Upper lobe of left lung (tissue), 4 donors: ENCODE measurements at regions not wholly inside any gene's neighbourhood (a gene's known extent, or its start where the extent isn't known, plus 50 kb on each side); places are given as distances from the start of the nearest gene placed in this dataset.

ENCODE experiments used
- CTCF ChIP-seq, 6 experiments: fragments of 450-650 bp in 4 of 6; fragments of 200-600 bp in 2 of 6; sonication (generic) in 2 of 6; IDR thresholded peaks; one replicate each; pipeline ENCODE4 v1.5.1; 2016 to 2019; ENCODE audit warnings: antibody characterized with exemption in 6 of 6
- EP300 ChIP-seq, 4 donors: sonication (generic); formaldehyde crosslinking; IDR thresholded peaks; one replicate each; pipeline ENCODE4 v1.5.1; 2017; ENCODE audit warnings: antibody characterized with exemption in 4 of 4, control low read depth in 2 of 4
- POLR2A ChIP-seq, 4 donors: fragments of 450-650 bp; IDR thresholded peaks; one replicate each; pipeline ENCODE4 v1.5.1; 2016 to 2017; ENCODE audit warnings: antibody characterized with exemption in 4 of 4, mild to moderate bottlenecking in 2 of 4
- POLR2AphosphoS5 ChIP-seq, 2 donors: sonication (generic); formaldehyde crosslinking; IDR thresholded peaks; one replicate each; pipeline ENCODE4 v1.5.1; 2017; ENCODE audit warnings: antibody characterized with exemption in 2 of 2

- no peak for TF ChIP-seq POLR2A (IDR thresholded peaks at IDR 0.05)
- TF ChIP-seq CTCF (IDR thresholded peaks at IDR 0.05), result no peak
- TF ChIP-seq POLR2AphosphoS5 (IDR thresholded peaks at IDR 0.05), result no peak
- TF ChIP-seq EP300 (IDR thresholded peaks at IDR 0.05), result no peak
Observed at GRCh38 chr4:38365261-38365660, 298.7 kb upstream of the KLF3 start.
